ENCODE measurements at regions not wholly inside any gene's neighbourhood (a gene's known extent, or its start where the extent isn't known, plus 50 kb on each side); places are given as distances from the start of the nearest gene placed in this dataset.

DNA sequence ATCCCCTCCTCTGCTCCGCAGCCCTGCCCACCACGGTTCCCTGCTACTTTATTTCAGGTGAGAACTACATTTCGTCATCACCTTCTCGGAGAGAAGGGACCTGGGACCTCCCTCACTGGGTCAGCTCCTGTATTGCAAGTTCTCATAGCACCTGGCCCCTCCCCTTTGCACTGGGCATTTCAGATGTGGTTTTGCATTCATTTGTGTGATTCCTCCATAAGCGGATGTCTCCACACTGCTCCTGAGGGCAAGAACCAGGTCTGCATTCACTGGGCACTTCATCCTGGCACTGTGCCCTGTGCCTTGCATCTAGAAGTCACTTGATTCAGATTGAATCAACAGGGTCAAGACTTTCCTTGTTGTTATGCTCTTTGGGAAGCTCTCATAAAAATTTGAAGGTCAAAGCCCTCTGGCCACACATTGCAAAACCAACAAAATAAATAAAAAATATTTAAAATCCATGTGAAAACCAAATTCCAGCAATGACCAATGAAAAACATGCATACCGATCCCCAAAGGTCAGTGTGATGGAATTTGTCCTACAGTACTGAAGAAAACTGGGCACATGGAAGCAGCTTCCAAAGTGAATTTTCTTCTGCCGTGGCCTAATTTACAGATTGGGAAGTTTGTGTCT lies 89.1 kb upstream of the F13A1 start:
- CTCF ChIA-PET: no interaction called here
- BruUV-seq (replicated peaks): no TSS peak
- H3K9me3 Mint-ChIP-seq (ENCODE audit: unreplicated experiment): no peaks in the 10 kb centered on the region
- H3K4me1 Mint-ChIP-seq (ENCODE audit: low read depth, unreplicated experiment): no peaks in the 10 kb centered on the region
- Histone ChIP-seq H3K9me3 (no peaks in the 10 kb centered on the region), H3K27me3 (replicated peaks; ENCODE audit: control insufficient read depth, insufficient read depth, low read length) (no peaks in the 10 kb centered on the region), H3K36me3 (ENCODE audit: control insufficient read depth, insufficient read depth, low read length) (no peaks in the 10 kb centered on the region), H3K4me1 (no peaks in the 10 kb centered on the region), H3K4me3 (ENCODE audit: low read depth, low read length) (no peak overlapping the region)
- intact Hi-C loops (cut with micrococcal nuclease; ENCODE audit: unreplicated experiment): no loop called here
- DNase-seq: no peak
- no peaks in the 10 kb centered on the region for H3K36me3 Mint-ChIP-seq (ENCODE audit: insufficient read depth, unreplicated experiment)
- POLR2A ChIA-PET: no interaction called here
- H3K27me3 Mint-ChIP-seq (ENCODE audit: insufficient read depth, unreplicated experiment): peaks cover 4% of the 10 kb centered on the region
- no peak overlapping the region for H3K4me3 Mint-ChIP-seq (ENCODE audit: unreplicated experiment)
- TF ChIP-seq, protein P1, sequence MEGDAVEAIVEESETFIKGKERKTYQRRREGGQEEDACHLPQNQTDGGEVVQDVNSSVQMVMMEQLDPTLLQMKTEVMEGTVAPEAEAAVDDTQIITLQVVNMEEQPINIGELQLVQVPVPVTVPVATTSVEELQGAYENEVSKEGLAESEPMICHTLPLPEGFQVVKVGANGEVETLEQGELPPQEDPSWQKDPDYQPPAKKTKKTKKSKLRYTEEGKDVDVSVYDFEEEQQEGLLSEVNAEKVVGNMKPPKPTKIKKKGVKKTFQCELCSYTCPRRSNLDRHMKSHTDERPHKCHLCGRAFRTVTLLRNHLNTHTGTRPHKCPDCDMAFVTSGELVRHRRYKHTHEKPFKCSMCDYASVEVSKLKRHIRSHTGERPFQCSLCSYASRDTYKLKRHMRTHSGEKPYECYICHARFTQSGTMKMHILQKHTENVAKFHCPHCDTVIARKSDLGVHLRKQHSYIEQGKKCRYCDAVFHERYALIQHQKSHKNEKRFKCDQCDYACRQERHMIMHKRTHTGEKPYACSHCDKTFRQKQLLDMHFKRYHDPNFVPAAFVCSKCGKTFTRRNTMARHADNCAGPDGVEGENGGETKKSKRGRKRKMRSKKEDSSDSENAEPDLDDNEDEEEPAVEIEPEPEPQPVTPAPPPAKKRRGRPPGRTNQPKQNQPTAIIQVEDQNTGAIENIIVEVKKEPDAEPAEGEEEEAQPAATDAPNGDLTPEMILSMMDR (IDR thresholded peaks at IDR 0.05; ENCODE audit: insufficient read depth in 1 of 2, low read depth in 1 of 2, low read length in 1 of 2, severe bottlenecking in 1 of 2, unreplicated experiment in 1 of 2): no peak
- H3K27ac Mint-ChIP-seq (ENCODE audit: unreplicated experiment): no peak overlapping the region

DNA sequence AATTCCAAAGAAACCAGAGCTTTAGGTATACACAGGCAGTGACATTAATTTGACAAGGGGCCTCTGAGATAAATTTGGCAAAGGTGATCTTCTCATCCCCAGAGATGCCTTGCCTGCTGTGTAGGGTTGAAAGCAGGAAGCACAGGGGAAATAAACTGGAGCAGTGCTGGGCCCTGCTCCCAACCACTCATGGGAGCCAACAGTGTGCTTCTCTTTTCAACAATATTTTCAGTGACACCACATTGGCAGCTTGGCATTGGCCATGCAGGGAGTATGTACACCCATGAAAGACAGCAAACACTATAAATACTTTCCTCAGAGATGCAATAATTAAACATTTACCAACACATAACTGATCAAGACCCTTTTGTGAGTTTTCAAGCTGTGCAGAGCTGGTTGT lies 90.7 kb upstream of the F13A1 start:
- ChIA-PET POLR2A (no interaction called here), CTCF (no interaction called here)
- no peak overlapping the region for H3K4me3 Mint-ChIP-seq (ENCODE audit: unreplicated experiment)
- H3K27ac Mint-ChIP-seq (ENCODE audit: unreplicated experiment): no peak overlapping the region
- no peaks in the 10 kb centered on the region for H3K36me3 Mint-ChIP-seq (ENCODE audit: insufficient read depth, unreplicated experiment)
- H3K4me3 ChIP-seq (ENCODE audit: low read depth, low read length): no peak overlapping the region
- no TSS peak for BruUV-seq (replicated peaks)
- no peak for DNase-seq
- no peaks in the 10 kb centered on the region for H3K4me1 Mint-ChIP-seq (ENCODE audit: low read depth, unreplicated experiment)
- no peaks in the 10 kb centered on the region for H3K9me3 Mint-ChIP-seq (ENCODE audit: unreplicated experiment)
- H3K4me1 ChIP-seq: no peaks in the 10 kb centered on the region
- TF ChIP-seq, protein P1 (IDR thresholded peaks at IDR 0.05; ENCODE audit: insufficient read depth in 1 of 2, low read depth in 1 of 2, low read length in 1 of 2, severe bottlenecking in 1 of 2, unreplicated experiment in 1 of 2): no peak
- H3K27me3 Mint-ChIP-seq (ENCODE audit: insufficient read depth, unreplicated experiment): peaks cover 11% of the 10 kb centered on the region
- no peaks in the 10 kb centered on the region for H3K9me3 ChIP-seq
- intact Hi-C loops (cut with micrococcal nuclease; ENCODE audit: unreplicated experiment): no loop called here
- no peaks in the 10 kb centered on the region for H3K27me3 ChIP-seq (replicated peaks; ENCODE audit: control insufficient read depth, insufficient read depth, low read length)
- H3K36me3 ChIP-seq (ENCODE audit: control insufficient read depth, insufficient read depth, low read length): no peaks in the 10 kb centered on the region

DNA sequence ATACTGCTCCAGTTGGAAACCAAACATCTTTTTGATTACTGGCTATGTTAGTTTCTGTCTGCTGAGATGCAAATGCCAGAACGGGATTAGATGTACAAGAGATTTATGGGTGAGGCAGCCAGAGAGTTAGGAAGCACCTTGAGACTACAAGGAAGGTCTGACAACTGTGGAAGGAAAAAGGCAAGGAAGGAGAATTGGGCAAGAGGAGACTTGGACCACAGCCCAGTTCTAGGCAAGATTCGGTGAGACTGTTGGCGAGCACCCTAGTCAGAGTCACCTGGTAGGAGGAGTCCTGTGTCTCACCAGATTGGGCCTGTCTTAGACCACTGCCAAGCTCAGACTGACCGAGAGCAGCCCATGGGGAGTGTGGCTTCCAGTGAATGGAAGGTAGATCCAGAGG lies 91.8 kb upstream of the F13A1 start:
- H3K27ac Mint-ChIP-seq (ENCODE audit: unreplicated experiment): no peak overlapping the region
- Histone ChIP-seq H3K9me3 (no peaks in the 10 kb centered on the region), H3K36me3 (ENCODE audit: control insufficient read depth, insufficient read depth, low read length) (no peaks in the 10 kb centered on the region), H3K4me3 (ENCODE audit: low read depth, low read length) (no peak overlapping the region), H3K4me1 (no peaks in the 10 kb centered on the region), H3K27me3 (replicated peaks; ENCODE audit: control insufficient read depth, insufficient read depth, low read length) (no peaks in the 10 kb centered on the region)
- TF ChIP-seq, protein P1 (IDR thresholded peaks at IDR 0.05; ENCODE audit: insufficient read depth in 1 of 2, low read depth in 1 of 2, low read length in 1 of 2, severe bottlenecking in 1 of 2, unreplicated experiment in 1 of 2): no peak
- intact Hi-C loops (cut with micrococcal nuclease; ENCODE audit: unreplicated experiment): no loop called here
- H3K4me3 Mint-ChIP-seq (ENCODE audit: unreplicated experiment): no peak overlapping the region
- no peak for DNase-seq
- no peaks in the 10 kb centered on the region for H3K9me3 Mint-ChIP-seq (ENCODE audit: unreplicated experiment)
- H3K4me1 Mint-ChIP-seq (ENCODE audit: low read depth, unreplicated experiment): no peaks in the 10 kb centered on the region
- peaks cover 11% of the 10 kb centered on the region for H3K27me3 Mint-ChIP-seq (ENCODE audit: insufficient read depth, unreplicated experiment)
- ChIA-PET POLR2A (no interaction called here), CTCF (no interaction called here)
- H3K36me3 Mint-ChIP-seq (ENCODE audit: insufficient read depth, unreplicated experiment): no peaks in the 10 kb centered on the region
- no TSS peak for BruUV-seq (replicated peaks)
